LNCAP (cell line): ENCODE measurements at regions not wholly inside any gene's neighbourhood (a gene's known extent, or its start where the extent isn't known, plus 50 kb on each side); places are given as distances from the start of the nearest gene placed in this dataset.

Experiments used
- CTCF ChIP-seq: fragments of 450-650 bp; IDR thresholded peaks from 2 replicates; pipeline ENCODE4 v1.5.1; 2017; ENCODE audit warnings: mild to moderate bottlenecking

DNA sequence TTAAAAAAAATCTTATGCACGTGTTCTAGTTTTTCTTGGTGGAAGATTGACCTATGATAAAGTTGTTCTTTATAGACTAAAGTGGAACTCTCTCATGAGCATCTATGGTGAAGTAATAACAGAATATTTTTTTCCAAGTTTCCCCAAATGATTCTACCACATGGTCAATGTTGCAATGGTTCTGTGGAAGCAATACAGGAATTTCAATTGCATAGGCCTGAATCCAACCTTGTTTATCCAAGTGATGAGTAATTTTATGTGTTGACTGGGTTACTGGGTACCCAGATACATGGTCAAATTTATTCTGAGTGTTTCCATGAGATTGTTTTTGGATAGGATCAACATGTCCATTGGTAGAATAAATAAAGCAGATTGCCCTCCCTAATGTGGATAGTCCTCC lies 581.5 kb downstream of the MMUT start:
- no peak for TF ChIP-seq CTCF

DNA sequence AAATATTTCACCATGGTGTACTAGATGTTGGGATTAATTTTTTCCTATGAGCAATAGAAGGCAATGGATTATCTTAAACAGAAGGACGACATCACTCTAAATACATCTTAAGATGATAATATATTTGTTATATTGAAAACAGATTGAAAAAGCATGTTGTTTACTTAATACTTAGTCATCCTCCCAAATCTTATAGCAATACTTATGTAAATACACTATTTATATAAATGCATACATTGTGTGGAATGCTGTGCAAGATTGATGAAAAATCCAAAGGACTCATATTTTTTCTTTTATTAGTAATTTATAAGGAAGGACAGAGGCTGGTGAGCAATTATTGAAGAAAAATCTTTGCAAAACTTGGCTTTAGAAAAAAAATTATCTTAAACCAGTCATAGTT lies 593.5 kb downstream of the MMUT start:
- no peak for TF ChIP-seq CTCF

DNA sequence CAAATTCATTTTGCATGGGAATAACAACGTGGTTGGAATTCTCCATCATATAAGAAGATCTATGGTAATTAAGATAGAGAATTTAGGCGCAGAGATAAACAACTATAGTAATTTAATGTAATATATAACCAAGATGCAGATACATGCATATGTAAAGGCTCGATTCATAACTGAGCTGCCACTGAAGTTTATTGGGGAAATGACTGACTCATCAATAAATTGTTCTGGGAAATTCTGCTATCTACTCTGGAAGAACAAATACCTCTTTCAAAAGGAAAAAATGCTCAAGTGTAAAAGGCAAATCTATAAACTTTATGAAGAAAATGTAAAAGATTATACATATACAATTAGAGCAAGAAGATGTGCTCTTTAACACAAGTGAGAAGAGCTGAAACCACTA lies 596.4 kb downstream of the MMUT start:
- TF ChIP-seq CTCF: no peak

- no peak for TF ChIP-seq CTCF
Observed at GRCh38 chr6:48860175-48860574, 602.9 kb downstream of the MMUT start.

GRCh38 chr6:48859562-48860123 lies 603.4 kb downstream of the MMUT start:
- no peak for TF ChIP-seq CTCF

DNA sequence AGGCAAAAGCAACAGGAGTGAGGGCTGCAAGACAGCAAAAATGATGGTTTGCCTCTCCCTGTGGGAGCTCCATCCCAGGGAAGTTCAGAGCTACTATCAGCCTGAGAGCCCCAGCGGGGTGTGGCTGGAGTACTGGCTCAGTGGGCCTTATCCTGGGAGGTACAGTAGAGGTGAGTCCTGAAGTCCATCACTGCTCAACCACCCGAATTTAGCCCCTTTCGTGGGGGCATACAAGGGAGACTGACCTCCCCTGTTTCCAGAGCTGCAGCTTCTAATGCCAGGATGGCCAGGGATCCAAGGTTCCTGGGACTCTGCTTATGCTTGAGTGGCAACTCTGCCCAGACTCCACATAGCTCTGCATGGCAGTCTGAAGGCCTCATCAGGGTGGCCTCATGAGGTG lies 617.8 kb downstream of the MMUT start:
- TF ChIP-seq CTCF: no peak

DNA sequence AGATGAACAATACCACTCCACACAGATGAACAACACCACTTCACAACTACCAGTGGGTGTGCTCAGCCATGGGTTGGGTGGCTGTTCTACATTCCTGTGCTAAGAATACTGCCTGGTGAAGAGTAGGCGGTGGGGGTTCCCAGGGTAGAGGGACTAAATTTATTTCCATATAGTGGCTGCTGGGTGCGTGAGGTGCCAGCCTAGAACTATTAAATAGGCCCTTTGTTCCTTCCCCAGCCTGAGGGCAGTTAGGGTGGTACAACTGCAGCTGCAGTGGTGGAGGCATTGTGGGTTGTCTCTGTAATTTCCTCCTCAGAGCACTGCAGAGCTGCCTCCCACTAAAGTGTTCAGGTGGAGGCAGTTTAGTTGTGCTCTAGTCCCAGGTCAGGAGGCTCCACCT lies 618.4 kb downstream of the MMUT start:
- no peak for TF ChIP-seq CTCF

DNA sequence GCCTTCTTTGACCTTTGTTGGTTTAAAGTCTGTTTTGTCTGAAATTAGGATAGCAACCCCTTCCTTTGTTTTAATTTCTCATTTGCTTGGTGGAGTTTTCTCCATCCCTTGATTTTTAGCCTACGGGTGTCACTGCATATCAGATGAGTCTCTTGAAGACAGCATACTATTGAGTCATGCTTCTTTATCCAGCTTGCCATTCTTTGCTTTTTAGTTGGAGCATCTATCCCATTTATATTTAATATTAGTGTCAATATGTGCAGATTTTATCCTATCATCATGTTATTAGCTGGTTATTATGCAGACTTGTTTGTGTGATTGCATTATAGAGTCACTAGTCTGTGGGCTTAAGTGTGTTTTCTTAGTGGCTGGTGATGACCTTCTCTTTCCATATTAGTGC lies 622.2 kb downstream of the MMUT start:
- TF ChIP-seq CTCF: no peak
